C4-2B (cell line): ENCODE measurements at regions not wholly inside any gene's neighbourhood (a gene's known extent, or its start where the extent isn't known, plus 50 kb on each side); places are given as distances from the start of the nearest gene placed in this dataset.

Experiments
- CTCF ChIP-seq: fragments of 450-650 bp; conservative IDR thresholded peaks from 2 replicates; pipeline ENCODE4 v1.5.1; 2017; ENCODE audit warnings: mild to moderate bottlenecking
- ZFX ChIP-seq: fragments of 450-650 bp; IDR thresholded peaks from 2 replicates; pipeline ENCODE4 v1.6.1; 2017

- TF ChIP-seq CTCF (no peak), ZFX (no peak)
Measured at GRCh38 chr18:37637478-37637850, 71.9 kb upstream of the CELF4 start.
